ENCODE measurements at regions not wholly inside any gene's neighbourhood (a gene's known extent, or its start where the extent isn't known, plus 50 kb on each side); places are given as distances from the start of the nearest gene placed in this dataset.

- TF ChIP-seq EP300 (IDR thresholded peaks at IDR 0.05) (no peak), POLR2AphosphoS5 (IDR thresholded peaks at IDR 0.05) (no peak)
These were observed 201.6 kb downstream of the EDEM1 start for GRCh38 chr3:5389057-5389456.
